SK-N-SH (cell line): ENCODE measurements at regions not wholly inside any gene's neighbourhood (a gene's known extent, or its start where the extent isn't known, plus 50 kb on each side); places are given as distances from the start of the nearest gene placed in this dataset.
"Not testable (repeated sequence)": the region's sequence is repeated elsewhere in the genome, so short reads cannot be mapped to it uniquely, and the experiment has no call there.

Experiments
- CTCF ChIA-PET: fragments of 300-600, 350-600 bp; formaldehyde crosslinking; extraction: SDS; loops from one replicate; lab custom pipeline; 2021; lab: Yijun Ruan, JAX
- POLR2A ChIA-PET: fragments of 350-600 bp; sonication (Branson Sonifier 250); formaldehyde crosslinking; extraction: SDS; loops from one replicate; lab custom pipeline; 2020; ENCODE audit warnings: antibody characterized with exemption, inconsistent platforms; lab: Yijun Ruan, JAX
- DNase-seq: peaks from one replicate; pipeline ENCODE4 v3.0.0; 2012
- H2AFZ ChIP-seq: fragments of 200-600 bp; sonication (generic); 2 replicates; pipeline ENCODE4 v1.8.1; 2016; ENCODE audit warnings: antibody characterized with exemption, mild to moderate bottlenecking, low read depth
- H3F3A ChIP-seq: fragments of 200-600 bp; sonication (generic); replicated peaks from 2 replicates; pipeline ENCODE3; 2016; ENCODE audit warnings: antibody characterized with exemption, mild to moderate bottlenecking; ENCODE audit not compliant: insufficient read depth
- H3K27ac ChIP-seq, 2 experiments: fragments of 200-500 bp in 1 of 2; fragments of 200-600 bp in 1 of 2; sonication (Bioruptor generic) in 1 of 2; sonication (generic), shearing (Covaris generic) in 1 of 2; 2 replicates each; pipeline versions ENCODE4 v1.5.1 to v1.6.1; 2014 to 2016; ENCODE audit warnings: low read depth in 2 of 2, inconsistent platforms in 1 of 2, low read length in 1 of 2, mild to moderate bottlenecking in 1 of 2, mixed read lengths in 1 of 2
- H3K27me3 ChIP-seq: fragments of 200-600 bp; sonication (generic), shearing (Covaris generic); 2 replicates; pipeline ENCODE4 v1.6.1; 2016; ENCODE audit warnings: mixed run types; ENCODE audit not compliant: insufficient read depth
- H3K36me3 ChIP-seq, 2 experiments: fragments of 200-500 bp in 1 of 2; fragments of 200-600 bp in 1 of 2; sonication (Bioruptor generic) in 1 of 2; sonication (generic) in 1 of 2; replicated peaks in 1 of 2; 2 replicates each; pipeline versions ENCODE3 to v1.5.1; 2014 to 2016; ENCODE audit warnings: low read length in 1 of 2, mild to moderate bottlenecking in 1 of 2; ENCODE audit not compliant: insufficient read depth in 2 of 2, control insufficient read depth in 1 of 2
- H3K4me1 ChIP-seq, 2 experiments: fragments of 200-500 bp in 1 of 2; fragments of 200-600 bp in 1 of 2; sonication (Bioruptor generic) in 1 of 2; sonication (generic), shearing (Covaris generic) in 1 of 2; 2 replicates each; pipeline versions ENCODE4 v1.5.1 to v1.6.1; 2014 to 2016; ENCODE audit warnings: low read depth in 1 of 2, low read length in 1 of 2, mixed run types in 1 of 2; ENCODE audit not compliant: insufficient read depth in 2 of 2, control insufficient read depth in 1 of 2
- H3K4me2 ChIP-seq: fragments of 200-600 bp; sonication (generic), shearing (Covaris generic); 2 replicates; pipeline ENCODE4 v1.6.1; 2017; ENCODE audit warnings: mixed run types
- H3K4me3 ChIP-seq, 2 experiments: fragments of 200-500 bp in 1 of 2; fragments of 200-600 bp in 1 of 2; sonication (Bioruptor generic) in 1 of 2; sonication (generic), shearing (Covaris generic) in 1 of 2; 2 replicates each; pipeline versions ENCODE4 v1.5.1 to v1.8.1; 2014 to 2016; ENCODE audit warnings: low read depth in 2 of 2, inconsistent platforms in 1 of 2, low read length in 1 of 2, mild to moderate bottlenecking in 1 of 2, mixed read lengths in 1 of 2, moderate library complexity in 1 of 2
- H3K79me2 ChIP-seq: fragments of 200-600 bp; sonication (generic); 2 replicates; pipeline ENCODE4 v1.8.1; 2017; ENCODE audit warnings: mild to moderate bottlenecking; ENCODE audit not compliant: insufficient read depth
- H3K9ac ChIP-seq: fragments of 200-600 bp; sonication (generic); 2 replicates; pipeline ENCODE4 v1.6.1; 2017; ENCODE audit warnings: mixed run types
- H3K9me2 ChIP-seq: fragments of 200-600 bp; sonication (generic); 2 replicates; pipeline ENCODE4 v1.6.1; 2017; ENCODE audit warnings: mixed run types
- H3K9me3 ChIP-seq: fragments of 200-600 bp; sonication (generic); 2 replicates; pipeline ENCODE4 v1.6.1; 2017; ENCODE audit warnings: mixed run types, mild to moderate bottlenecking, moderate library complexity
- H4K20me1 ChIP-seq: fragments of 200-600 bp; sonication (generic); 2 replicates; pipeline ENCODE4 v1.6.1; 2017; ENCODE audit warnings: mild to moderate bottlenecking, mixed run types; ENCODE audit not compliant: insufficient read depth
- MXI1 ChIP-seq: IDR thresholded peaks from 2 replicates; pipeline ENCODE4 v1.6.1; 2012; ENCODE audit warnings: mild to moderate bottlenecking, low read depth, low read length, improper control_type of control experiment
- WGBS: methylation state at CpG from one replicate; pipeline ENCODE4 v1.1.6; 2017; ENCODE audit warnings: low lambda C conversion rate; 5-methylcytosine and 5-hydroxymethylcytosine counted together

- no peaks in the 10 kb centered on the region for H3K36me3 ChIP-seq
- no peak overlapping the region for H2AFZ ChIP-seq
- H3K4me3 ChIP-seq: no peak overlapping the region
- H3F3A ChIP-seq: no peaks in the 10 kb centered on the region
- no peaks in the 10 kb centered on the region for H3K9me2 ChIP-seq
- no peak overlapping the region for H3K4me2 ChIP-seq
- no peaks in the 10 kb centered on the region for H3K4me1 ChIP-seq
- ChIA-PET POLR2A (no interaction called here), CTCF (no interaction called here)
- H4K20me1 ChIP-seq: no peaks in the 10 kb centered on the region
- no peaks in the 10 kb centered on the region for H3K27me3 ChIP-seq
- 79% methylated on average over 5 of the region's 5 CpGs for WGBS
- no peaks in the 10 kb centered on the region for H3K9me3 ChIP-seq
- H3K79me2 ChIP-seq: no peaks in the 10 kb centered on the region
- H3K9ac ChIP-seq: no peak overlapping the region
- TF ChIP-seq MXI1: no peak
- H3K27ac ChIP-seq: no peak overlapping the region
- DNase-seq: no peak
Measured at GRCh38 chr16:16578701-16579100, 199.8 kb downstream of the NPIPA7 start.

DNA sequence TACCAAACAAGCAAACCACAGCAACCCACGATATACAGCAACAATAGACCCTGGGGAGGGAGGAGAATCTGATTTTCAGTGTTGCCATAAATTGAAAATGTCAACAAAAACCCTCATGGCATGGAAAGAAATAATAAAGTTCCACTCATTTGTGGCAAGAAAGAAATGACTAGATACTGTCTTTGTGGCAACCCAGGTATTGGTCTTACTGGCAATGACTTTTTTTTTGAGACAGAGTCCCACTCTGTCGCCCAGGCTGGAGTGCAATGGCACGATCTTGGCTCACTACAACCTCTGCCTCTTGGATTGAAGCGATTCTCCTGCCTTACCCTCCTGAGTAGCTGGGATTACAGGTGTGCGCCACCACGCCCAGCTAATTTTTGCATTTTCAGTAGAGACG lies 204.0 kb downstream of the NPIPA7 start:
- H3F3A ChIP-seq, H4K20me1 ChIP-seq, H3K27me3 ChIP-seq, DNase-seq, H3K79me2 ChIP-seq, H3K9ac ChIP-seq, H3K4me2 ChIP-seq, H3K9me3 ChIP-seq, H3K4me3 ChIP-seq, H3K27ac ChIP-seq, H2AFZ ChIP-seq, CTCF ChIA-PET, H3K36me3 ChIP-seq, H3K9me2 ChIP-seq, H3K4me1 ChIP-seq: not testable (repeated sequence)
- POLR2A ChIA-PET: interaction anchor here (0.7 kb wide), 1 partner anchor 11 kb away, joined by 3 read pairs; no protein-coding TSS in a partner anchor
- 42% methylated on average over 7 of the region's 7 CpGs for whole genome bisulfite sequencing

GRCh38 chr16:16586073-16586651 lies 207.2 kb downstream of the NPIPA7 start:
- H3K9me3 ChIP-seq, H3K4me3 ChIP-seq, H3K27me3 ChIP-seq, H3K4me2 ChIP-seq, CTCF ChIA-PET, H3K27ac ChIP-seq, H3K4me1 ChIP-seq, H3F3A ChIP-seq, H3K9me2 ChIP-seq, POLR2A ChIA-PET, H3K36me3 ChIP-seq, H3K9ac ChIP-seq, H2AFZ ChIP-seq, DNase-seq, H3K79me2 ChIP-seq, H4K20me1 ChIP-seq: not testable (repeated sequence)
- WGBS: 40% methylated on average over 4 of the region's 7 CpGs

DNA sequence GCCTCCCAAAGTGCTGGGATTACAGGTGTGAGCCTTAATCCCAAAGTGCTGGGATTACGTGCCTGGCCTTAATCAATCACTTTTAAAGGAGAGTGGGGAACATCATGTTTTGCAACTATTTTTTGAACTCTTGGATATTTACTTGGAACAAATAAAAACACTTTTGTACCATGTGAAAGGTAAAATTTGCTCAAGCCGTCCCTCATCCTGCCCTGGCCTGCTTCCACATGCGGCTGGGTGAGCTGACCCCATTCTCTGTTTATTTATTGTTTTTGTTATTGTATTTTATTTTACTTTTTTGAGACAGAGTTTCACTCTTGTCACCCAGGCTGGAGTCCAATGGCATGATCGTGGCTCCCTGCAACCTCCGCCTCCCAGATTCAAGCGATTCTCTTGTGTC lies 208.0 kb downstream of the NPIPA7 start:
- H3K9ac ChIP-seq, H3K4me3 ChIP-seq, H3K27me3 ChIP-seq, CTCF ChIA-PET, H3K4me2 ChIP-seq, POLR2A ChIA-PET, H3F3A ChIP-seq, H2AFZ ChIP-seq, H3K4me1 ChIP-seq, H3K27ac ChIP-seq, DNase-seq, H3K9me3 ChIP-seq, H3K9me2 ChIP-seq, H3K36me3 ChIP-seq, H3K79me2 ChIP-seq, H4K20me1 ChIP-seq: not testable (repeated sequence)
- WGBS: 69% methylated on average over 4 of the region's 6 CpGs

- H3K9me2 ChIP-seq, CTCF ChIA-PET, H3K4me2 ChIP-seq, H3F3A ChIP-seq, POLR2A ChIA-PET, H3K27me3 ChIP-seq, H3K36me3 ChIP-seq, H4K20me1 ChIP-seq, H3K9me3 ChIP-seq, DNase-seq, H3K9ac ChIP-seq, H3K4me3 ChIP-seq, H3K27ac ChIP-seq, H3K79me2 ChIP-seq, H3K4me1 ChIP-seq, H2AFZ ChIP-seq: not testable (repeated sequence)
- WGBS: 65% methylated on average over 7 of the region's 7 CpGs
Measured at GRCh38 chr16:16588436-16588835, 209.5 kb downstream of the NPIPA7 start.

GRCh38 chr16:16590654-16591318 lies 211.8 kb downstream of the NPIPA7 start:
- H3K27me3 ChIP-seq, POLR2A ChIA-PET: not testable (repeated sequence)
- 80% methylated on average over 1 of the region's 4 CpGs for WGBS

More at GRCh38 chr16:16590654-16591318, 211.8 kb downstream of the NPIPA7 start:
- H4K20me1 ChIP-seq, H3K9me3 ChIP-seq, H3K79me2 ChIP-seq, H3K4me3 ChIP-seq, H3K9me2 ChIP-seq, H3K4me1 ChIP-seq, H2AFZ ChIP-seq, H3F3A ChIP-seq, H3K4me2 ChIP-seq, H3K27ac ChIP-seq, DNase-seq, H3K36me3 ChIP-seq, CTCF ChIA-PET, H3K9ac ChIP-seq: not testable (repeated sequence)
